GM06990 (cell line): ENCODE measurements at regions not wholly inside any gene's neighbourhood (a gene's known extent, or its start where the extent isn't known, plus 50 kb on each side); places are given as distances from the start of the nearest gene placed in this dataset.
A peak's percentile ranks its signal among the peaks of the same experiment; 100 is the strongest.

Experiments used
- DNase-seq: peaks from one replicate; pipeline ENCODE4 v3.0.0-alpha.2; 2011; ENCODE audit not compliant: insufficient read length; ENCODE audit errors: extremely low read depth
- H3K27me3 ChIP-seq: replicated peaks from 2 replicates; pipeline ENCODE4 v1.6.0; 2011; ENCODE audit warnings: low read length; ENCODE audit not compliant: control insufficient read depth, insufficient read depth
- H3K36me3 ChIP-seq: 2 replicates; pipeline ENCODE4 v1.5.1; 2011; ENCODE audit warnings: low read length; ENCODE audit not compliant: control insufficient read depth, insufficient read depth
- H3K4me3 ChIP-seq: replicated peaks from 2 replicates; pipeline ENCODE4 v1.5.1; 2011; ENCODE audit warnings: low read depth, mild to moderate bottlenecking, control low read depth, low read length
- TF ChIP-seq, protein P1 (sequence below): IDR thresholded peaks from 2 replicates; pipeline ENCODE4 v1.5.1; 2011; ENCODE audit warnings: low read length, control low read depth, mild to moderate bottlenecking, inconsistent platforms; ENCODE audit not compliant: insufficient read depth, poor library complexity, severe bottlenecking

DNA sequence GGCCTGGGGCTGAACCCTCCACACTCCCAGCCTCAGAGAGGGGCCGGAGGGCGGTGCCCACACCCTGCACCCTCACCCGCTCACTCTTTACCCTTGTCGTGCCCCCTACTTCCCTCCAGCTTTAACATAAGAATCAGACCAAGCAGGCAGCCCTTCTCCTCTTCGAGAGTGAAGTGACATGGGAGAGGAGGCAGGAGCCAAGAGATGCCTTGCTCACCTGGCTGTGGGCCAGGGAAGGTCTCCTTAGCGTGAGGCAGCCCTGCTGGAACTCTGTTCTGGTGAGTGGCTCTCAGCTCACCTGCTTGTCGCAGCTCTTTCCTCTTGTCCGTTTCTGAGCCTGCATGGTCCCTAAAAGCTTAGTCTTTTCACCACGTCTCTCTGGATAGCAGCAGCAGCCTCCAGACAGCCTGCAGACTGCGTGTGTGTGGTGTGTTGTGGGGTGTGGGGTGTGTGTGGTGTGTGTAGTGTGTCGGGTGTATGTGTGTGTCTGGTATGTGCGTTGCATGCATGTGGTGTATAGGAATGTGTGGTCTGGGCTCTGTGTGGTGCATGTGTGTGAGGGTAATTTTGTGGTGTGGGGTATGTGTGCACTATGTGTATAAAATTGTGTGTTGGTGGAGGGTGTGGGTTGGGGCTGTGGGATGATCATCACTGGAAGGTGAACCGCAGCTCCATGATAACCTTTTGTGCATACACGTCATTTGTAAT is 86.7 kb downstream of the CCDC185 start:
- TF ChIP-seq, protein P1, sequence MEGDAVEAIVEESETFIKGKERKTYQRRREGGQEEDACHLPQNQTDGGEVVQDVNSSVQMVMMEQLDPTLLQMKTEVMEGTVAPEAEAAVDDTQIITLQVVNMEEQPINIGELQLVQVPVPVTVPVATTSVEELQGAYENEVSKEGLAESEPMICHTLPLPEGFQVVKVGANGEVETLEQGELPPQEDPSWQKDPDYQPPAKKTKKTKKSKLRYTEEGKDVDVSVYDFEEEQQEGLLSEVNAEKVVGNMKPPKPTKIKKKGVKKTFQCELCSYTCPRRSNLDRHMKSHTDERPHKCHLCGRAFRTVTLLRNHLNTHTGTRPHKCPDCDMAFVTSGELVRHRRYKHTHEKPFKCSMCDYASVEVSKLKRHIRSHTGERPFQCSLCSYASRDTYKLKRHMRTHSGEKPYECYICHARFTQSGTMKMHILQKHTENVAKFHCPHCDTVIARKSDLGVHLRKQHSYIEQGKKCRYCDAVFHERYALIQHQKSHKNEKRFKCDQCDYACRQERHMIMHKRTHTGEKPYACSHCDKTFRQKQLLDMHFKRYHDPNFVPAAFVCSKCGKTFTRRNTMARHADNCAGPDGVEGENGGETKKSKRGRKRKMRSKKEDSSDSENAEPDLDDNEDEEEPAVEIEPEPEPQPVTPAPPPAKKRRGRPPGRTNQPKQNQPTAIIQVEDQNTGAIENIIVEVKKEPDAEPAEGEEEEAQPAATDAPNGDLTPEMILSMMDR = no peak
- no peak overlapping the region for H3K4me3 ChIP-seq
- no peaks in the 10 kb centered on the region for H3K36me3 ChIP-seq
- H3K27me3 ChIP-seq = no peaks in the 10 kb centered on the region; the same call in none of the 2 replicates
- DNase-seq = no peak

DNA sequence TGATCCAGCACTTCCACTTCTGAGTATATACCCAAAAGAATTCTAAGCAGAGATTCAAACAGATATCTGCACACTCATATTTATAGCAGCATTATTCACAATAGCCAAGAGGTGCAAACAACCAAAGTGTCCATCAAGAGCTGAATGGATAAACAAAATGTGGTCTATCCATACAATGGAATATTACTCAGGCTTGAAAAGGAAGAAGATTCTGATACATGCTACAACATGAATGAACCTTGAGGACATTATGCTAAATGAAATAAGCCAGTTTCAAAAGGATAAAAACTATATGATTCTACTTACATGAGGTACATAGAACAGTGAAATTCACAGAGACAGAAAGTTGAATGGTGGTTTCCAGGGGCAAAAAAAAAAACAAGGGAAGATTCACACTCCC is 88.9 kb downstream of the CCDC185 start:
- Histone ChIP-seq H3K4me3 (no peak overlapping the region), H3K27me3 (no peaks in the 10 kb centered on the region; the same call in none of the 2 replicates), H3K36me3 (no peaks in the 10 kb centered on the region)
- no peak for DNase-seq
- TF ChIP-seq, protein P1 = no peak

DNA sequence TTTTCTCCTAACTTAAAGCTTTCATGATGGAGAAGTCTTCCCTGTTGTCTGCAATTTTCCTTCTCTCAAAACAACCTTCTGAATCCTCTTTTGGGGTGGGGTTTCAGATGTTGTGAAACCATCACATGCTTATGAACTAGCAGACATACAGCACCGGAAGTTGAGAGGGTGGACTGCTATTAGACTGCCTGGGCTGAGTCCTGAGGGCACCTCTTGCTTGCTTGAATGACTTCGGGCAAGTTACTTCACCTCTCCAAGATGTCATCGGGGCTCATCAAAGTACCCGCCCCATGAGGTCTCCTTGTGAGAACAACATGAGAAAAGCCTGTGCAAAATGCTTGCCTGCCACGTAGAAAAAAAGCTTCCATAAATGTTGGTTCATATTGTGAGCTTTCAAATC is 89.6 kb downstream of the CCDC185 start:
- H3K27me3 ChIP-seq = peaks cover 1% of the 10 kb centered on the region
- TF ChIP-seq, protein P1 = no peak
- no peak for DNase-seq
- H3K4me3 ChIP-seq = no peak overlapping the region
- H3K36me3 ChIP-seq = no peaks in the 10 kb centered on the region

DNA sequence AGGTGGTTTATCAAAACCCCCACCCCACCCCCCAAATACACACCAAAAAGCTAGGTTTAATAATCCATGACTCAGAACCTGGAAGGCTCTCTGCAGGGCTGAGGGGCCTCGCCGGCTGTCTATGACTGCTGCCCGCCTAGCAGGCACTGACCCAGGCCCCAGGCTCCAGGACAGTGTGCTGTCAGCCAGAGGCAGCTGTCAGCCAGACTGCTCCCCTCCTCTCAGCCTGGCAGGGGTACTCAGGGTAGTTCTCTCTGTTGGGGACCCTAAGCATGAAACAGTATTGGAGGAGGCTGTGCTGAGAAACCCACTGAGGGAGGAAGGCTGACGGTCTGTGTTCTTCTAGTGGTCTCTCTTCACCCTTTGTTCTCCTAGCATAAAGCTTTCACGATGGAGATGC is 90.3 kb downstream of the CCDC185 start:
- TF ChIP-seq, protein P1 = no peak
- Histone ChIP-seq H3K4me3 (no peak overlapping the region), H3K27me3 (peaks cover 1% of the 10 kb centered on the region), H3K36me3 (no peaks in the 10 kb centered on the region)
- DNase-seq = no peak

DNA sequence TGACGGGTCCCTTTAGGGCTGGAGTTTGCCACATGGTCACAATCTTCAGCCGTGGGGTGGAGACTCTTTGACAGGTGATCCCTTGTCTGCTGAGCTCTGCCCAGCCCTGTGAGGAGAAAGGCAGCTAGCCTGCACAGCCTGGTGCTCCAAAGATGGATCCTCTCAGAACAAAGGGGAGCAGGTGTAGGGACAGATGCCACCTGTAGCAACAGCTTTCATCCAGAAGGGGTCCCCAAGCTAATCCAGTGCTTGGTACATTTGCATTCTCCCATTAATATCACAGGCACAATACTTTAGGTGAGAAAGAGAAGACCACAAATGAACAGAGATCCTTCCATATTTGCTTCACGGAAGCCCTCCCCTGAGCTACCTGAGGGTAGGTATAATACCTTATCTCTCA is 93.2 kb downstream of the CCDC185 start:
- no peak for DNase-seq
- Histone ChIP-seq H3K27me3 (peaks cover 1% of the 10 kb centered on the region), H3K4me3 (no peak overlapping the region), H3K36me3 (no peaks in the 10 kb centered on the region)
- TF ChIP-seq, protein P1 = peak; percentile 19
